ENCODE measurements at regions not wholly inside any gene's neighbourhood (a gene's known extent, or its start where the extent isn't known, plus 50 kb on each side); places are given as distances from the start of the nearest gene placed in this dataset.

DNA sequence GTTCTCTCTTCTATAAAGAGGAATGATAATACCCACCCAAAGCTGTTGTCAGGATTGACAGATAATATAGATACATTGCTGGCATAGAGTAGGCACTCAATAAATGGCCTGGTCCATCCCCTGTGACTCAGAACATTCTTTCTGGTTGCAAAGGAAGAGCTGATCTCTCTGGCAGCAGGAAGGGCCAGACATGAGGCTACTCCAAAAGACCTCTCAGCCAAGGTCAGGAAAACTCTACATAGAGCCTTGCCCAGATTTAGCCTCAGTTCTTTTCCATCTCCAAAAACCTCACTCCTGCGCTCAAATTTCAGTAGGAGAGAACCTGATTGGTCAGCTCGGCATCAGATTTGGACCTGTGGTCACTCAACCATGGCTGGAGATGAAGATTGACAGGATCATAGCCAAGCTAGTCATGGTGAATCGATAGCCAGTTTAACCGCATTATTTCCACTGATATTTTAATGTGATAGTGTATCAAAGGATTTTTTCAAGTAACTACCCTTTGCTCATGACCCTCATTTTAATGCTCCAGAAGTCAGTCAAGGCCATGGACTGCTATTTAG, 319.6 kb downstream of the DRD1 start:
- no peak for FAIRE-seq
- DNase-seq (ENCODE audit: extremely low spot score, insufficient read length, low read depth), result no peak

DNA sequence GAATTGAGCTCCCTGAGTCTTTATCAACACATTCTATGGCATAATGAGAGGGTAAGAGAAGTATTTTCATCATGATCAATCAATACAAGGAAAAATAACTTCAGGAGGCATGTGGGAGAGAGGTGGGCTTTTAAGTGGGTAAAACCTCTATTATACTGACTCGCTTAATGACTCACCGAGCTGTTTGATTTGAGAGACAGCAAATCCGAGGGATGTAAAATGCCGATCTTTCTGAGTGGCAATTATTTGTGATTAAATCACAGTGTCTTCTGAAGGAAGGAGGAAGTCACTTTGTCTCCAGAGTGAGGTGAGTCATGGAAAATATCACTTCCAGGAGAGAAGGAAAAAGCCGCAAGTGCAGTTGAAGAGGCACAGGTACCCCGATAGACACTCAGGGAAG, 320.4 kb downstream of the DRD1 start:
- DNase-seq (ENCODE audit: extremely low spot score, insufficient read length, low read depth) (no peak), FAIRE-seq (no peak)

DNA sequence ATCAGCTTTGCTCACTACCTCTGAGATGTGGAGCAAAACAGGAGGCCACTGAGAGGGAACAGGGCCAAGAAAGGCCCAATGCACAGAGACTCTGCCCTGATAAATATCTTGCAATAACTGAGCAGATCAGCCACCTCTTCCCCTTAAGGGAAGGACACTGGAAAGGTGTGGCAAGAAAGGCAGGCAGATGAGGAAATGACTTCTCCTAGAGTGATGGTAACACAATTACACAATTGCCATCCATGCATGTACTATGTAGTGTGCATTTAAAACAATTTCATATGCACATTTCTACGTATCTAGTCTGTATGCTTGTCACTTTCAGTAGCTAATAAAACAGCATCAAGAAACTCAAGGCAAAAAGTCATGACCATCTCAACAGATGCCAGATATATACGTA, 322.5 kb downstream of the DRD1 start:
- DNase-seq (ENCODE audit: extremely low spot score, insufficient read length, low read depth), result no peak
- FAIRE-seq, result no peak

DNA sequence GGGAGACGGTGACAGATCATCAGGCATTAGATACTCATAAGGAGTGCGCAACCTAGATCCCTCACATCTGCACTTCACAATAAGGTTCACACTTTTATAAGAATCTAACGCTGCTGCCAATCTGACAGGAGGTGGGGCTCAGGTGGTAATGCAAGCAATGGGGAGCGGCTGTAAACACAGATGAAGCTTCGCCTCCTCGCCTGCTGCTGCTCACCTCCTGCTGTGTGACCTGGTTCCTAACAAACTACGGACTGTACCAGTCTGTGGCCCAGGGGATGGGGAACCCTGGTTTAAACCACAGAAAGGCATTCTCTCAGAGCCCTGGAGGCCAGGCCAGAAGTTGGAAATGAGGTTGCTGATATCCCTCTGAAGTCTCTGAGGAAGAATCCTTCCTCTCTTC, 323.6 kb downstream of the DRD1 start:
- no peak for DNase-seq (ENCODE audit: extremely low spot score, insufficient read length, low read depth)
- FAIRE-seq, result no peak

DNA sequence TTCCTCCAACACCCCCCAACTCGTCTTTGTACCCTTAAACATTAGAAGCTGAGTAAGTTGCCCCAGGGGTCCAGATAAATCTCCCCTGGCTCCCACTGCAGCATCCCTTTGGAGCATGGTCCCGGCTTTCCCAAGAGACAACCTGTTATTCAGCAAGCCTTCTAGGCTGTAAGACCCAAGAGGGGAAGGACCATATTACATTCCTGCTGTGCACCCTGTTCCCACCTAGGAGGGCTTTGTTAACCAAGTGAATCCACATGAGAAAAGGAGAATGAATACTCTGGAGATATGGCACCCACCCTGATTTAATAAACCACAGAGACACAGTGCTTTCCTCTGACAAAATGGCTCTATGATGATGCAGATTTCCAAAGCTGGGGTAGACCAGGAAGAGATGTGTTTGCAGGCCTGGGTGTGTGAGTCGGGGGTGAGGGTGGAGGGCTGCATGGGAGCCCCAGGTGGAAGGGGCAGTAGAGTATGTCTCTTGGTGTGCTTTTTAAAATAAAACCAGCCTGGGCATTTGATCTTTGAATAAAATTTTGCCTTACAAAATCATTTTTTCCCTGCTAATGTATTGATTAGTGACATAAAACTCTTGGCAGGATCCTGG, 325.2 kb downstream of the DRD1 start:
- DNase-seq (ENCODE audit: extremely low spot score, insufficient read length, low read depth) (no peak), FAIRE-seq (no peak)

DNA sequence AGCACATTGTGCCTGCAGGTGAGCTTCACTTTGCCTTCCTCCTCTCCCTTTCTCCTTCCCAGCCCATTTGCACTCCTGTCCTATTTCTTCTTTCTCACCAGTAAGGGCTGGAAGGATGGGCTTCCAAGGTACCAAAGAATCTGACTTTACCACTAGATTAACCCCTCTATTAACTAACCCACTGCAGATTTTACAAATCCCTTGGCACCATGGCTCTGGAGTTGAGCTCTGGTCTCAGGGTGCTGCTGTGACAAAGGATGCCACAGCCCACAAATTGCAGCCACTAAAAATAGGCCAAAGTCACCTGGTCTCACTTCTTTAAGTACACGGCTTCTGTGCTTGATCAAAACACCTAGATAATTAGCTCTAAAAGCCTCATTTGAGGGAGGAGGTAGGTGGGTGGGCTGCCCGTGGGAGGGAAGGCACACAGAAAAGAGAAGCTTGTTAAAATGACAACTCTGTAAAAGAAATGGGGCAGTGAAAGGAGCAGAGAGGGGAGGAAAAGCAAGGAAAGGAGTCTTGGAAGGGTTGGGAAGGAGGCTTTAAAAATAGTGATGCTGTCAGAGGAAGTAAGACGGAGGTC, 327.4 kb downstream of the DRD1 start:
- DNase-seq (ENCODE audit: extremely low spot score, insufficient read length, low read depth) (no peak), FAIRE-seq (no peak)

DNA sequence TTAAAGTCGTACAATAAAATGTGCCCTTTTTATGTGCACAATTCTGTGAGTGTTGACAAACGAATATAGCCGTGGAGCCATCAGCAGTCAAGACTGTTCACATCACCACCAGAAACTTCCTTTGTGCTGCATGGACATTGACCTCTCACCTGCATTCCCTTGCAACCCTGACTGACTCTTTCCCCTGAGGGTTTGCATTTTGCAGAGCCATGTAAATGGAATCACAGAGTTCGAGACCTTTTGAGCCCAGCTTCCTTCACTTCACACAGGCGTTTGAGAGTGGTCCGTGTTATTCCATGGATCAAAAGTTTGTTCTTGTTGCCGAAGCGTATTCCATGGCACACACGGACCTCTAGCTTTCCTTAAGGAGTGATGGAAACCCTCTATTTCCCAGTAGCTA, 328.2 kb downstream of the DRD1 start:
- DNase-seq (ENCODE audit: extremely low spot score, insufficient read length, low read depth) (no peak), FAIRE-seq (no peak)

DNA sequence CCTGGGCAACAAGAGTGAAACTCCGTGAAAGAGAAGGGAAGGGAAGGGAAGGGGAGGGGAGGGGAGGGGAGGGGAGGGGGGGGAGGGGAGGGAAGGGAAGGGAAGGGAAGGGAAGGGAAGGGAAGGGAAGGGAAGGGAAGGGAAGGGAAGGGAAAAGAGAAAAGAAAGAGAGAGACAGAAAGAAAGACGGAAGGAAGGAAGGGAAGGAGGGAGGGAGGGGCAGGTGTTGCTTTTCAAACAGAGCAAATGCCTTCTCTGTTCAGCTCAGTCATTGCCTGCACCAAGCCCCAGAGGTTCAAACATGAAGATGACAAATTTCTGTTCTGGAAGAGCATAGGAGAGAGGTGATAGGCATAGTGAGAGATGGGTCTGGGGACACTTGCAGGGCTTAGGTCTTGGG, 330.0 kb downstream of the DRD1 start:
- FAIRE-seq (no peak), DNase-seq (ENCODE audit: extremely low spot score, insufficient read length, low read depth) (no peak)

DNA sequence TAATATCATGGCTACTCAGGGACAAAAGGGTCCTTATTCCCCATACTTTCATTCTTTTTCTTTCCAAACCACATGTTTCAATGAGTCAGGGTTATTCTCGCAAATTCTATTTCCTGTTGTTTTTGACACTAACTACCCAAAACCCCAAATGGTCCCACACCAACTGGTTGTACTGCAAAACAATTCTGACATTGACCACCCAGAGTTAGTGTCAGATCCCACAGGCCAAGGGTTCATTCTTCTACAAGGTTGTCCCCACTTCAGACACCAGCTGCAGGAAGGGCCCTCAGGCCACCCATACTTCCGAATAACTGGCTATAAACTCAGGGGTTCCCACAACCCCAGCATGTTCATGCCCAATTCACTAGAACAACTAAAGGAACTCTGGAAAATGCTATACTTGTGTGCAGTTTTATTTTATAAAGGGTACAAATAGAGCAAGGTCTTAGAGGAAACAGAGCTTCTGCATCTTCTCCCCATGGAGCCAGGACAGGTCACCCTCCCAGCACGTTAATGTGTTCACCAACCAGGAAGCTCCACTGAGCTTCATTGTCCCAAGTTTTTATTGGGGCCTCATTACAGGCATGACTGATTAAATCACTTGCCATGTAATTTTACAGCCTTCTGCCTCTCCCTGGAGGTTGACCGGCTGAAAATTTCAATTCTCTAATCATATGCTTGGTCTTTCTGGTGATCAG, 334.8 kb downstream of the DRD1 start:
- FAIRE-seq (no peak), DNase-seq (ENCODE audit: extremely low spot score, insufficient read length, low read depth) (no peak)

DNA sequence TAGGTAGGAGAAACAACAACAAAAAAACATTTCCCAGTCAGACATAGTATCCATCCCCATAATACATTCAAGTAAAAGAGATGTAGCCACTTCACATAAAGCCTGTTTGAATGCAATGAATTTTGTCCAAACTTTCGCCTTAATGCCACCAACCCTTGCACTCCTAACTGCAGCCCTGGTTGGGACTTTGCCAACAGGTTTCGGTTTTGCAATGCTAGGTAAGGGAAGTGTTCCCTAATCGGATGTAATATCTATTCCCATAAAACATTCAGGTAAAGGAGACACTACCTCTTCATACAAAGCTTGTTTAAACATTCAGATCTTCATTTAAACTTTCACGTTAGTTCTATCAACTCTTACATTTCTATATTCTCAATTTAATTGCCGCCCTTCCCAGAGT, 336.1 kb downstream of the DRD1 start:
- FAIRE-seq (no peak), DNase-seq (ENCODE audit: extremely low spot score, insufficient read length, low read depth) (no peak)

DNA sequence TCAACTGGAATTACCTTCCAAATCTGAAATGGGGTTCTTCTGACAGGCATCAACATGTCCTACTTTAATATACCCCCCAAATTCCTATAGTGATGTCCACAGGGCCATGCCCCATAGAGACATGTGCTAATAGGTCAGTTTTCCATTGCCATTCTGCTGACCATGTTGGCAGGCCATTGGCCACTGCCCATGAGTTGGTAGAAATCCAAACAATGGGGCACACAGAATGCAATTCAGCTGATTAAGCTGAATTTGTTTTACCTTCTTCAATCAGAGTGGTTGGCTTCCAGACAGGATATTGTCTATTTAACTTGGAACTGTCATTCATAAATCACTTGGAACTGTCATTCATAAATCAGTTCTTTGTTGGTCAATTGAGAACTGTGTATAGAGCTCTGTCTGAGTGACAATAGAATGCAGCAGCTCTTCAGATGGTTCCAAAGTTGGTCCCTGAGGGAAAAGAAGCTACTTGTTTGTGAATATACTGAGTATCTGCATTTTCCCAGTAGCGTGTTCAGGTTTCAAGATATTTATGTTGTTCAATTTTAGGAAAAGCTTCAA, 336.9 kb downstream of the DRD1 start:
- DNase-seq (ENCODE audit: extremely low spot score, insufficient read length, low read depth) (no peak), FAIRE-seq (no peak)

DNA sequence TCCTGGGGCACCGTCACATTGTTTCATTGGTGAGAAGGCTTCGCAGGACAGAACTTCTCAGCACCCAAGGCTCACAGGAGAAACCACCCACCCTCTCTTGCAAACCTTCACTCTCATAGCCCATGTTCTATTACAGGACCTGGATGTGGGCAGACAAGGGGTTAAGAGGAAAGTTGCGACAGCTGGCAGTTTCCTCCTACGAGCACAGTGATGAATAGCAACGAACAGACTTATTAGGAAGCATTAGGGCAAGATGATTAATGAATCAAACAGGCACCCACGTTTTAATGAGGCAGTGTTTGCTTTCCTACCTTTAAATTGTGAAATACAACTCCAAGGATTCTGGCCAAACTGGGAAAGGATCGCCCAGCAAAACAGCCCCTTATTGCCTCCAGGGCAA, 339.3 kb downstream of the DRD1 start:
- DNase-seq (ENCODE audit: extremely low spot score, insufficient read length, low read depth) (no peak), FAIRE-seq (no peak)

DNA sequence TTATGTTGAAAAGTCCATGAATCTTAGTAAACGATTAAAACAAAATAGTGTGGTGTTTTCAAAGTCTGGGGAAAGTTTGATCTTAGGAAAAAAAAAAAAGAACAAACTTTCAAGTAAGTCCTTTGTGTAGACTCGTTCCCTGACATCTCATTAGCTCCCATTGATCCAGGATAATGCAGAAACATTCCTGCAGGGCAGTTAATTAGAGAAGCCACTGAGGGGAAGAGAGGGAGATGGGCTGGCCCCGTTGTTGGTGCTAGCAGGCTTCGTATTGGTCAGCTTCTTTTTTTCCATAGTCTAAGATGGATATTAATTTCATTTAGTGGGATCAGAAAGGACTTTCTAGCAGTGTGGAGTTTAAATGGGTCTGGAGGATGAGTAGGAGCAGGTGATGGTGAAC, 340.2 kb downstream of the DRD1 start:
- no peak for DNase-seq (ENCODE audit: extremely low spot score, insufficient read length, low read depth)
- no peak for FAIRE-seq

DNA sequence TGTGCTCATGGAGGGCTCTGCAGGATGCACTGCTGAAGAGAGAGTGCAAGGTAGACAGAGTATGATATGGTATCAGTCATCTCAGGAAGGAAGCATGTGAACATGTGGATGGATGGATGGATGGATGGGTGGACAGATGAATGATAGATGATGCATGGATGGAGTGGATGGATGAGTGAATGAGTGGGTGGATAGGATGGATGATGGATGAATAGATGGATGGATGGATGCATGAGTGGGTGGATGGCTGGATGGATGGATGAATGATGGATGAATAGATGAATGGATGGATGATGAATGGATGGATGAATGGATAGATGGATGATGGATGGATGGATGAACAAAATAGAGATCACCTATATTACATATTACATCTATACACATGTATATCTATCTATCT, 341.3 kb downstream of the DRD1 start:
- DNase-seq (ENCODE audit: extremely low spot score, insufficient read length, low read depth), result no peak
- no peak for FAIRE-seq

DNA sequence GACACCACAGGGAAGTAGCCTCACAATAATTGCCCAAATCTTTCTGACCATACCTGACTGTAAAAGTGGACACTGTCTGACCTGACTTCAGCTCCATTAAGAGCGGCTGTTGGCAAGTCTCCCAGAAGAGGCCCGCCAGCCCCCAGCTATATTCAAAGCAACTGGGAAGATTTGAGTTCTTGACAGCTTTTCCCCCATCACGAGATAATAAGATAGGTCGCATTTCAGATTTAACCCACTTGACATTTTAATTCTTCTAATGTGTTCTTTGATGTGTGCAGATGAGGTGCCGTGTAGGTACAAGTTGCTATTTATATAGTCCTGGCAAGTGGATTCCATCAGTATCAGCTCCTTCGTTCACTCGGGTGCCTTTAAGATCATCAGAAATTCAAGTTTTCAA, 345.7 kb downstream of the DRD1 start:
- DNase-seq (ENCODE audit: extremely low spot score, insufficient read length, low read depth) (no peak), FAIRE-seq (no peak)

DNA sequence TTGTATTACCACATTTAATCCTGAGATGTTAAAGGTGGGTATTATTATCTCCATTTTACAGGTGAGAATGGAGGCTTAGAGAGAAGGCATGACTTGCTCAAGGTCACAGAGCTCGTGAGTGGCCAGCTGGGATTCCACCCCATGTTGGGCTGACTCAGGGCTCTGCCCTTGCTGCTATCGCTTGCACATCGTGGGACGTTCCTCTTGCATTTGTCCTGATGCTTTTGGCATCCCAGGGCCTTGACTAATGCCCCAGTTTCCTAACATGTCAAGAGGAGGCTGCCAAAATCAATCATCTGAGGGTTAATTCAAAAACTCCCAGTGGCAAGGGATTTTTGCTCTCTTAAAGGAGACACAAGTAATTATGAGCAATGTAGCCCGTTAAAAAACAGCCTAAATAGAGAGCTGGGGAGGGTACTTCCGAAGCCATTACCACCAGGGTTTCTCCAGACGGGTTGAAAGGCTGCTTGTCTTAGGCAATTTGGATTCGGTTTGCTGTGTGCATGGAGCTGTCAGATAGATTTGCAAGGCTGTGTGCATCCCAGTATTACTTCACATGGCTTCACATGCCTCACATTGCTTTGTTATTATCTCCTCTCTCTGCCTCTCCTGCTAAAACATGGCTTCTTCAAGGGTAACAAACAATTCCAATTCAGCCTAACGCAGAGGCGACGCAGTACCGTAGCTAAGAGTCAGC, 347.4 kb downstream of the DRD1 start:
- FAIRE-seq (no peak), DNase-seq (ENCODE audit: extremely low spot score, insufficient read length, low read depth) (no peak)

DNA sequence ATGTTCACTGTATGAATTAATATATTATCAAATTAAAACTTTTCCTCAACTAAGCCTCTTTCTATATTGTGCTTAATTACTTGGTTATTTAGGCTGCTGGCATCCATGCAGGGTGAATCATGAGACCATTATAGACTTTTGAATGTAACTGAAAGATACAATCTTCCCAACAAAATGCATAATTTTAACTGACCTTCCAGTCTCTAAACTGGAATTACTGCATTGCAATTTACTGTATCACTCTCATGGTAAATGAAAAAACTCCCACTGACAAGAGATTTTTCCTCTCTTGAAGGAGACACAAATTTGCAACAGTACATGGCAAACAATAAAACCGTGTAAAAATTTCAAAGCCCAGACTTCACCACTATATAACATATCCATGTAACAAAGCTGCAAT, 349.5 kb downstream of the DRD1 start:
- FAIRE-seq, result no peak

DNA sequence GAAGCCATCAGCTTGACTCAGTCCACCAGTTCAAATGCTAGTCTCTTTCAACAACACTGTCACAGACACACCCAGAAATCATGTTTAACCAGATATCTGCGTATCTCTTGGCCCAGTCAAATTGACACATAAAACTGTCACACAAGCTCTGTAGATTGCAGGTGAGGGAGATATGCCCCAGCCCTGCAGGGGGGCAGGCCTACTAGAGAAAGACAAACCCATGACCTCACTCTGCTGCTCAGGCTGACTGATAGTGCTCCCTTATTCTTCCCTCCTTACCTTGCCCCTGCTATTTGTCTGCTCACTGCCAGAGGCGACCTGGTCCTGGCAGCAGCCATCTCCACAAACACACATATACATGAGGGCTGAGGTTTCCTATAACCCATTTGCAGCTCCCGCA, 351.3 kb downstream of the DRD1 start:
- DNase-seq (ENCODE audit: extremely low spot score, insufficient read length, low read depth) (no peak), FAIRE-seq (no peak)

More for the DNA sequence above, 349.5 kb downstream of the DRD1 start:
- no peak for DNase-seq (ENCODE audit: extremely low spot score, insufficient read length, low read depth)

DNA sequence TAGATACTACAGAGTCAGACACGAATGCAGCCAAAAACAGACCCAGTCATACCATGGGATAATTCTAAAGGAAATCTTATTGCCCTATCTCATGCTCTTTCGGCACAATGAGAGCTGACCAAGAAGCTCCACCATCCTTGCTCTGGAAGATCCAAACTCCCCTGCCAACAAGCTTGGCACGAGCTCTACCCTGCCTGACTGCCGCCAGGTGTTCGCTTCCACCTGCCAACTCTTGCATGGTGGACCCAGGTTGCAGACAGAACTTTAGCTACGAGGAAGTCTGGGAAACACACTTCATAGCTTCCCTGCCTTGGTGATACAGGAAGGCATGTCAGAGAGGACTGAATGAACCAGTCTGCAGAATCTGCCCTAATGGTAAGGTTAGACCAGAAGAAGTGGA, 355.0 kb downstream of the DRD1 start:
- no peak for DNase-seq (ENCODE audit: extremely low spot score, insufficient read length, low read depth)
- no peak for FAIRE-seq

DNA sequence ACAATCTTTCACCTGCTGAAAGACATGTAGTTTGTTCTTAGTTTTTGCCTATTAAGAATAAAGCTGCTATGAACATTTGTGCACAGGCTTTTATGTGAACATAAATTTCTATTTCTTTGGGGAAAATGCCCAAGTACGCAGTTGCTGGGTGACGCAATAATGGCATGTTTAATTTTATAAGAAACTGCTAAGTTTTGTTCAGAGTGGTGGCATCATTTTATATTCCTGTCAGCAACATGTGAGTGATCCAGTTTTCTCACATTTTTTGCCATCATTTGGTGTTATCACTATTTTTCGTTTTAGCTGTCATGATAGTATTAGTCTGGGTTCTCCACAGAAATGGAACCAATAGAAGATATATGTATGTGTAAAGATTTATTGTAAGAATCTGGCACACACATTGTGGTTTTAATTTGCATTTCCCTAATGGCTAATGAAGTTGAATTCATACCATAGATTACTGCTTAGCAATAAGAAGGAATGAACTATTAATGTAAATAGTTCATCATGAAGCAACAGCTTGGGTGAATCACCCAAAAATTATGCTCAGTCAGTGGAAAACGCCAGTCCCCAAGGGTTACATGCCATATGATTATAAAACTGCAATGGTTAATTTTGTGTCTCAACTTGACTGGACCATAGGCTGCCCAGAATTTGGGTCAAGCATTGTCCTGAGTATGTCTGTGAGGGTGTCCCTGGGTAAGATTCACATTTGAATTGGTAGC, 358.6 kb downstream of the MSX2 start:
- FAIRE-seq (no peak), DNase-seq (ENCODE audit: extremely low spot score, insufficient read length, low read depth) (no peak)

Measured in GM18507 (cell line).